CD4-positive, alpha-beta T cell treated with Interferon alpha-2 for 1 hour (primary cell): ENCODE measurements at regions not wholly inside any gene's neighbourhood (a gene's known extent, or its start where the extent isn't known, plus 50 kb on each side); places are given as distances from the start of the nearest gene placed in this dataset.
"Not testable (repeated sequence)": the region's sequence is repeated elsewhere in the genome, so short reads cannot be mapped to it uniquely, and the experiment has no call there.

Experiments
- DNase-seq, 2 donors: peaks; one replicate each; pipeline ENCODE4 v3.0.0-alpha.2; 2020 to 2022

GRCh38 chr10:84706431-84706830 is 378.0 kb downstream of the CCSER2 start:
- no peak for DNase-seq

- no peak for DNase-seq
Measured at GRCh38 chr10:84706875-84707274, 378.5 kb downstream of the CCSER2 start.

GRCh38 chr10:84715911-84716310 is 387.5 kb downstream of the CCSER2 start:
- DNase-seq, result no peak

GRCh38 chr10:84718877-84719616 is 390.7 kb downstream of the CCSER2 start:
- no peak for DNase-seq

GRCh38 chr10:84719687-84720086 is 391.3 kb downstream of the CCSER2 start:
- DNase-seq, result no peak

GRCh38 chr10:84727398-84727797 is 399.0 kb downstream of the CCSER2 start:
- DNase-seq, result no peak

- DNase-seq, result not testable (repeated sequence)
Measured at GRCh38 chr10:84739126-84739525, 410.7 kb downstream of the CCSER2 start.

GRCh38 chr10:84739641-84740040 is 411.3 kb downstream of the CCSER2 start:
- DNase-seq, result no peak

- no peak for DNase-seq
Measured at GRCh38 chr10:84743483-84743882, 415.1 kb downstream of the CCSER2 start.

- DNase-seq, result no peak
Measured at GRCh38 chr10:84755311-84755710, 426.9 kb downstream of the CCSER2 start.

GRCh38 chr10:84756653-84757052 is 428.3 kb downstream of the CCSER2 start:
- not testable (repeated sequence) for DNase-seq

GRCh38 chr10:84761994-84762614 is 433.7 kb downstream of the CCSER2 start:
- DNase-seq, result not testable (repeated sequence)

GRCh38 chr10:84762754-84763394 is 434.5 kb downstream of the CCSER2 start:
- no peak for DNase-seq

- no peak for DNase-seq
Measured at GRCh38 chr10:84763965-84764364, 435.6 kb downstream of the CCSER2 start.

GRCh38 chr10:84765086-84765485 is 436.7 kb downstream of the CCSER2 start:
- DNase-seq, result no peak

- no peak for DNase-seq
Measured at GRCh38 chr10:84765656-84766055, 437.3 kb downstream of the CCSER2 start.

- no peak for DNase-seq
Measured at GRCh38 chr10:84766923-84767322, 438.5 kb downstream of the CCSER2 start.

GRCh38 chr10:84768132-84768531 is 439.7 kb downstream of the CCSER2 start:
- no peak for DNase-seq

- DNase-seq, result no peak
Measured at GRCh38 chr10:84770824-84771223, 442.4 kb downstream of the CCSER2 start.

- DNase-seq, result peak in 1 of 2 donors; percentile 6
Measured at GRCh38 chr10:84783386-84783785, 455.0 kb downstream of the CCSER2 start.

- DNase-seq, result no peak
Measured at GRCh38 chr10:84783909-84784308, 455.5 kb downstream of the CCSER2 start.

GRCh38 chr10:84784749-84785148 is 456.4 kb downstream of the CCSER2 start:
- no peak for DNase-seq

GRCh38 chr10:84789026-84789425 is 460.6 kb downstream of the CCSER2 start:
- no peak for DNase-seq

- DNase-seq, result no peak
Measured at GRCh38 chr10:84798312-84798711, 469.9 kb downstream of the CCSER2 start.
